Esophagus squamous epithelium (tissue), 5 donors: ENCODE measurements at regions not wholly inside any gene's neighbourhood (a gene's known extent, or its start where the extent isn't known, plus 50 kb on each side); places are given as distances from the start of the nearest gene placed in this dataset.
"Not testable (repeated sequence)": the region's sequence is repeated elsewhere in the genome, so short reads cannot be mapped to it uniquely, and the experiment has no call there.

Source experiments
- DNase-seq: peaks from one replicate; lab custom pipeline; 2025; lab: John Stamatoyannopoulos, UW
- H3K27ac ChIP-seq, 4 donors: fragments of 200-600 bp; sonication (generic); one replicate each; pipeline ENCODE4 v1.5.1; 2016 to 2019; ENCODE audit warnings: mild to moderate bottlenecking in 1 of 4
- H3K27me3 ChIP-seq, 4 donors: fragments of 200-600 bp; sonication (generic); 1 replicate in 3 of 4; 2 replicates in 1 of 4; pipeline versions ENCODE4 v1.5.1 to v1.6.0; 2017 to 2021; ENCODE audit warnings: antibody characterized with exemption in 1 of 4
- H3K36me3 ChIP-seq, 3 donors: fragments of 200-600 bp; sonication (generic); one replicate each; pipeline ENCODE4 v1.5.1; 2016 to 2019
- H3K4me1 ChIP-seq, 3 donors: fragments of 200-600 bp; sonication (generic); one replicate each; pipeline ENCODE4 v1.5.1; 2017 to 2019
- H3K4me3 ChIP-seq, 4 donors: fragments of 200-600 bp; sonication (generic); 1 replicate in 3 of 4; 2 replicates in 1 of 4; pipeline ENCODE4 v1.5.1; 2016 to 2019; ENCODE audit warnings: mild to moderate bottlenecking in 2 of 4, moderate library complexity in 1 of 4
- H3K9me3 ChIP-seq, 3 donors: fragments of 200-600 bp; sonication (generic); one replicate each; pipeline ENCODE4 v1.5.1; 2016 to 2019
- CTCF ChIP-seq, 6 experiments: fragments of 450-650 bp in 4 of 6; fragments of 200-600 bp in 2 of 6; sonication (generic) in 2 of 6; IDR thresholded peaks; one replicate each; pipeline ENCODE4 v1.5.1; 2016 to 2019; ENCODE audit warnings: antibody characterized with exemption in 6 of 6, mild to moderate bottlenecking in 4 of 6, moderate library complexity in 4 of 6
- POLR2A ChIP-seq, 4 donors: fragments of 450-650 bp; IDR thresholded peaks; one replicate each; pipeline ENCODE4 v1.6.1; 2017; ENCODE audit warnings: antibody characterized with exemption in 4 of 4, mild to moderate bottlenecking in 4 of 4, moderate library complexity in 3 of 4
- WGBS, 2 donors: methylation state at CpG; one replicate each; pipeline ENCODE4 v1.1.5; 2018; 5-methylcytosine and 5-hydroxymethylcytosine counted together
- intact Hi-C: fragments of 100-400 bp; cut with DNase I; formaldehyde crosslinking; loops from one replicate; pipeline ENCODE4 v1.15.0; 2022
- donor health status: DM: yes; HTN: yes; CAD: no.

GRCh38 chr16:5922686-5923085 lies 825.1 kb upstream of the EEF2KMT start:
- Histone ChIP-seq H3K4me3 (no peak overlapping the region), H3K27me3 (no peaks in the 10 kb centered on the region), H3K27ac (no peak overlapping the region), H3K9me3 (no peaks in the 10 kb centered on the region), H3K4me1 (no peaks in the 10 kb centered on the region), H3K36me3 (no peaks in the 10 kb centered on the region)
- 84 to 97% methylated on average over 2 of the region's 2 CpGs for WGBS, 2 donors
- no peak for TF ChIP-seq POLR2A (IDR thresholded peaks at IDR 0.05)
- no peak for TF ChIP-seq CTCF (IDR thresholded peaks at IDR 0.05)
- intact Hi-C loops: no loop called here
- DNase-seq: no peak

- H3K4me1 ChIP-seq: no peaks in the 10 kb centered on the region
- 52 to 58% methylated on average over 3 to 4 of the region's 4 CpGs for WGBS, 2 donors
- no peaks in the 10 kb centered on the region for H3K36me3 ChIP-seq
- TF ChIP-seq POLR2A (IDR thresholded peaks at IDR 0.05) (no peak), CTCF (IDR thresholded peaks at IDR 0.05) (peak in 2 of 6 experiments; percentile 14 to 29)
- no peak for DNase-seq
- no peaks in the 10 kb centered on the region for H3K27me3 ChIP-seq
- H3K9me3 ChIP-seq: no peaks in the 10 kb centered on the region
- H3K4me3 ChIP-seq: no peak overlapping the region
- intact Hi-C loops: no loop called here
- H3K27ac ChIP-seq: no peak overlapping the region
Observed at GRCh38 chr16:5918567-5919130, 821.1 kb upstream of the EEF2KMT start.

GRCh38 chr16:5917436-5918195 lies 820.0 kb upstream of the EEF2KMT start:
- intact Hi-C loops: no loop called here
- Histone ChIP-seq H3K27ac (no peak overlapping the region), H3K9me3 (no peaks in the 10 kb centered on the region), H3K4me1 (no peaks in the 10 kb centered on the region), H3K27me3 (no peaks in the 10 kb centered on the region), H3K36me3 (no peaks in the 10 kb centered on the region), H3K4me3 (no peak overlapping the region)
- no peak for TF ChIP-seq POLR2A (IDR thresholded peaks at IDR 0.05)
- no peak for TF ChIP-seq CTCF (IDR thresholded peaks at IDR 0.05)
- 70 to 72% methylated on average over 13 to 14 of the region's 14 CpGs for WGBS, 2 donors
- no peak for DNase-seq

- WGBS, 2 donors: 14 to 18% methylated on average over 9 to 11 of the region's 11 CpGs
- DNase-seq: no peak
- no peaks in the 10 kb centered on the region for H3K36me3 ChIP-seq
- intact Hi-C loops: no loop called here
- H3K4me3 ChIP-seq: no peak overlapping the region
- H3K9me3 ChIP-seq: no peaks in the 10 kb centered on the region
- no peak overlapping the region for H3K27ac ChIP-seq
- no peaks in the 10 kb centered on the region for H3K4me1 ChIP-seq
- peaks cover 0 to under 1% (median 0%) of the 10 kb centered on the region in 4 donors for H3K27me3 ChIP-seq
- no peak for TF ChIP-seq POLR2A (IDR thresholded peaks at IDR 0.05)
- no peak for TF ChIP-seq CTCF (IDR thresholded peaks at IDR 0.05)
Observed at GRCh38 chr16:5916711-5917191, 819.2 kb upstream of the EEF2KMT start.

GRCh38 chr16:5911241-5911640 lies 813.6 kb upstream of the EEF2KMT start:
- H3K9me3 ChIP-seq: no peaks in the 10 kb centered on the region
- intact Hi-C loops: no loop called here
- 35 to 39% methylated on average over 10 of the region's 10 CpGs for WGBS, 2 donors

GRCh38 chr16:5909556-5909955 lies 812.0 kb upstream of the EEF2KMT start:
- 50 to 82% methylated on average over 6 of the region's 8 CpGs for WGBS, 2 donors
- H3K9me3 ChIP-seq, intact Hi-C loops, DNase-seq, H3K4me3 ChIP-seq, H3K27me3 ChIP-seq, H3K27ac ChIP-seq, H3K36me3 ChIP-seq, H3K4me1 ChIP-seq: not testable (repeated sequence)

More at GRCh38 chr16:5911241-5911640, 813.6 kb upstream of the EEF2KMT start:
- DNase-seq: no peak
- no peaks in the 10 kb centered on the region for H3K36me3 ChIP-seq
- H3K27ac ChIP-seq: no peak overlapping the region
- no peak overlapping the region for H3K4me3 ChIP-seq
- H3K4me1 ChIP-seq: no peaks in the 10 kb centered on the region
- H3K27me3 ChIP-seq: peaks cover 0 to 9% (median 0%) of the 10 kb centered on the region in 4 donors
- no peak for TF ChIP-seq POLR2A (IDR thresholded peaks at IDR 0.05)
- TF ChIP-seq CTCF (IDR thresholded peaks at IDR 0.05): no peak
